ENCODE measurements at regions not wholly inside any gene's neighbourhood (a gene's known extent, or its start where the extent isn't known, plus 50 kb on each side); places are given as distances from the start of the nearest gene placed in this dataset.

DNA sequence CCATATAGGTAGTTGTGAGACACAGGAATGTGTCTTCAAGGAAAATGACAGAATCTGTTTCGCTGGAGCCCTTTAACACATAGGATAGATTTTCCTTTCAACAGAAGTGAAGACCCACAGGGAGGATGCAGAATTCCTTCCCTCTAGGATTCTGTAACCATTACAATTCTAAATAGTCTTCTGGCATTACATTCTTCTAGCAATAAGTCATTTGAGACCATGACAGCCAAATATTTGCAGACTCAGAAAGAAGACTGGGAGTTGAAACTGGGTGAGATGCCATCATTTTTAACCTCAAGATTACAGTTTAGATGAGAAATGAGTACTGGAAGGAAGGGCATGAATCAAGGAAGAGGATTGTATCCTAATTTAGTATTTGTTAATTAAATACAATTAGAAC, 61.6 kb downstream of the ZBTB18 start:
- no peak overlapping the region for H3K9ac ChIP-seq (ENCODE audit: low read length)
- H4K20me1 ChIP-seq (ENCODE audit: low read length), result no peaks in the 10 kb centered on the region
- CTCF ChIA-PET, result no interaction called here
- no peak for TF ChIP-seq EZH2 (IDR thresholded peaks at IDR 0.05; ENCODE audit: low read length, unreplicated experiment)
- TF ChIP-seq, protein P1, sequence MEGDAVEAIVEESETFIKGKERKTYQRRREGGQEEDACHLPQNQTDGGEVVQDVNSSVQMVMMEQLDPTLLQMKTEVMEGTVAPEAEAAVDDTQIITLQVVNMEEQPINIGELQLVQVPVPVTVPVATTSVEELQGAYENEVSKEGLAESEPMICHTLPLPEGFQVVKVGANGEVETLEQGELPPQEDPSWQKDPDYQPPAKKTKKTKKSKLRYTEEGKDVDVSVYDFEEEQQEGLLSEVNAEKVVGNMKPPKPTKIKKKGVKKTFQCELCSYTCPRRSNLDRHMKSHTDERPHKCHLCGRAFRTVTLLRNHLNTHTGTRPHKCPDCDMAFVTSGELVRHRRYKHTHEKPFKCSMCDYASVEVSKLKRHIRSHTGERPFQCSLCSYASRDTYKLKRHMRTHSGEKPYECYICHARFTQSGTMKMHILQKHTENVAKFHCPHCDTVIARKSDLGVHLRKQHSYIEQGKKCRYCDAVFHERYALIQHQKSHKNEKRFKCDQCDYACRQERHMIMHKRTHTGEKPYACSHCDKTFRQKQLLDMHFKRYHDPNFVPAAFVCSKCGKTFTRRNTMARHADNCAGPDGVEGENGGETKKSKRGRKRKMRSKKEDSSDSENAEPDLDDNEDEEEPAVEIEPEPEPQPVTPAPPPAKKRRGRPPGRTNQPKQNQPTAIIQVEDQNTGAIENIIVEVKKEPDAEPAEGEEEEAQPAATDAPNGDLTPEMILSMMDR (conservative IDR thresholded peaks at IDR 0.05; ENCODE audit: low read depth, low read length), result no peak
- no peak for TF ChIP-seq EZH2phosphoT487 (IDR thresholded peaks at IDR 0.05; ENCODE audit: borderline replicate concordance, low read length)
- peaks cover 11% of the 10 kb centered on the region for H3K4me1 ChIP-seq (ENCODE audit: insufficient read depth, low read length)
- intact Hi-C loops (cut with micrococcal nuclease), result no loop called here
- H3K27me3 ChIP-seq (ENCODE audit: low read length), result no peaks in the 10 kb centered on the region
- no peaks in the 10 kb centered on the region for H3K9me3 ChIP-seq (ENCODE audit: low read length)
- no peaks in the 10 kb centered on the region for H3K79me2 ChIP-seq (ENCODE audit: low read length)
- no peaks in the 10 kb centered on the region for H3K36me3 ChIP-seq (ENCODE audit: low read depth, low read length)
- no peak overlapping the region for H2AFZ ChIP-seq (ENCODE audit: low read length)
- DNase-seq, result peak; percentile 66
- no peak overlapping the region for H3K4me2 ChIP-seq (ENCODE audit: low read length)
- no peak overlapping the region for H3K27ac ChIP-seq (ENCODE audit: low read length)
- H3K9me2 ChIP-seq (replicated peaks; ENCODE audit: low read length), result no peaks in the 10 kb centered on the region
- no peaks in the 10 kb centered on the region for H3F3A ChIP-seq (ENCODE audit: low read length, unreplicated experiment)
- no TSS peak for BruUV-seq (replicated peaks)
- H3K4me3 ChIP-seq (ENCODE audit: low read length), result no peak overlapping the region
- peak; percentile 40 for ATAC-seq
- POLR2A ChIA-PET (ENCODE audit: unreplicated experiment), result no interaction called here

DNA sequence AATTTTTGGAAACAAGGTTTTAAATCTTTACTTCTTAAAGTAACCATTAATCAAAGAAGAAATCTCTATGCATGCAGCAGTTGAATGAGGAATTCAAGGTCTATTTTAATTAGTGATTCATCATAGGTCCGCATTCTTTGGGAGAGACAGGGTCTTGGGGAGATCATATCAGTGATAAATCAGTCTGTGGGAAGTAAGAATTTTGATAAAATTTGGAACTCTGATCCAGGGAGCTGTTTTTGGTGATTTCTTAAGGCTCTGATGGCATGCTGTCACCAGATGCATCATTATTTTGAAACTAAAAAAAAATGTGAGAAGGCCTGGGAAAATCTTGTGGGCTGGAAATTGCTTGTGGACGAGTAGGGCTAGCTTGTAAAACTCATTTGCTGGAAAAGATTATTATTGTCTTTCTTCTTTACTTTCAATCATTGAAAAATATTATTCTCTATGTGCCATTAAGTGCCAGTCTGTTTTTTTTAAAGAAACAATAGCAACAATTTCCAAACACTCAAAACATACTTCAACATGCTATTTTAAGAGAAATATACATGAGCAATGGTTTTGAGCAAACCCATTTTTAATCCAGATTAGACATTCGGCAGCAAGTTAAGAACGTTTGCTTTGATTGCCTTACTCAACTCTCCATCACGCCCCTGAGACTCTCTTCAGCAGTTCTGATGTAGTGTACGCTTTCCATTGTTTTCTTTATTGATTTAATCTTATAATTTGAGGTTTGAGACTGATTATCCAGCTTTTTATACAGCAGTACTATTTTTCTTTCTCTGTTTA, 62.6 kb downstream of the ZBTB18 start:
- Histone ChIP-seq H3K9ac (ENCODE audit: low read length) (no peak overlapping the region), H3K9me3 (ENCODE audit: low read length) (no peaks in the 10 kb centered on the region), H3K9me2 (replicated peaks; ENCODE audit: low read length) (no peaks in the 10 kb centered on the region), H3K27me3 (ENCODE audit: low read length) (no peaks in the 10 kb centered on the region), H4K20me1 (ENCODE audit: low read length) (no peaks in the 10 kb centered on the region), H3K27ac (ENCODE audit: low read length) (no peak overlapping the region), H3F3A (ENCODE audit: low read length, unreplicated experiment) (no peaks in the 10 kb centered on the region), H3K4me3 (ENCODE audit: low read length) (no peak overlapping the region), H2AFZ (ENCODE audit: low read length) (no peak overlapping the region; the same call in 1 of the 2 replicates), H3K4me1 (ENCODE audit: insufficient read depth, low read length) (peaks cover 11% of the 10 kb centered on the region), H3K36me3 (ENCODE audit: low read depth, low read length) (no peaks in the 10 kb centered on the region), H3K79me2 (ENCODE audit: low read length) (no peaks in the 10 kb centered on the region), H3K4me2 (ENCODE audit: low read length) (peak overlapping the region; percentile 13; the same call in 1 of the 2 replicates)
- peak; percentile 46 for DNase-seq
- TF ChIP-seq, protein P1 (conservative IDR thresholded peaks at IDR 0.05; ENCODE audit: low read depth, low read length), result no peak
- TF ChIP-seq EZH2 (IDR thresholded peaks at IDR 0.05; ENCODE audit: low read length, unreplicated experiment), result no peak
- TF ChIP-seq EZH2phosphoT487 (IDR thresholded peaks at IDR 0.05; ENCODE audit: borderline replicate concordance, low read length), result no peak
- CTCF ChIA-PET, result no interaction called here
- POLR2A ChIA-PET (ENCODE audit: unreplicated experiment), result no interaction called here
- intact Hi-C loops (cut with micrococcal nuclease), result no loop called here
- ATAC-seq, result no peak
- no TSS peak for BruUV-seq (replicated peaks)

DNA sequence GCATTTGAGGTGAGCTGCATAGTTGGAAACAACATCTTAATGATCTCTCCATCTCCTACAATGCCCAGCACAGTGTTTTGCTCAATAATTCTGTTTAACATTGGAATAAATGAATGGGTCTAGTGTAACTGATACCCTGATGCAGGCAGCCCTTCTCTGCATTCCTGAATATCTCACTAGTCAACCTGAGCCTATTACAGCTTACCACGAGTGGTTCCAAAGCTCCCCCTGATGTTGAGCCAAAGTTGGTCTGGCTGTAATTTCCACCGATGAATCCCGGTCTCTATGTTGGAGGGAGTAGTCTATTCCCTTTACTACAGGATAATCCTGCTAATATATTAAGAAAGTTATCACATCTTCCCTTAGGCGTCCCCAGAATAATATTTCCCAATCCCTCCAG, 63.8 kb downstream of the ZBTB18 start:
- POLR2A ChIA-PET (ENCODE audit: unreplicated experiment), result no interaction called here

More for the DNA sequence above, 63.8 kb downstream of the ZBTB18 start:
- H3K4me1 ChIP-seq (ENCODE audit: insufficient read depth, low read length), result peaks cover 11% of the 10 kb centered on the region
- CTCF ChIA-PET, result no interaction called here
- no peak overlapping the region for H3K9ac ChIP-seq (ENCODE audit: low read length)
- intact Hi-C loops (cut with micrococcal nuclease), result no loop called here
- H4K20me1 ChIP-seq (ENCODE audit: low read length), result no peaks in the 10 kb centered on the region
- TF ChIP-seq EZH2 (IDR thresholded peaks at IDR 0.05; ENCODE audit: low read length, unreplicated experiment), result no peak
- TF ChIP-seq, protein P1 (conservative IDR thresholded peaks at IDR 0.05; ENCODE audit: low read depth, low read length), result no peak
- no peak for TF ChIP-seq EZH2phosphoT487 (IDR thresholded peaks at IDR 0.05; ENCODE audit: borderline replicate concordance, low read length)
- BruUV-seq (replicated peaks), result no TSS peak
- H3K79me2 ChIP-seq (ENCODE audit: low read length), result no peaks in the 10 kb centered on the region
- no peaks in the 10 kb centered on the region for H3K9me3 ChIP-seq (ENCODE audit: low read length)
- H3K27me3 ChIP-seq (ENCODE audit: low read length), result peaks cover 3% of the 10 kb centered on the region; the same call in 1 of the 2 replicates
- H3K27ac ChIP-seq (ENCODE audit: low read length), result no peak overlapping the region
- no peak overlapping the region for H3K4me3 ChIP-seq (ENCODE audit: low read length)
- peak; percentile 7 for DNase-seq
- no peaks in the 10 kb centered on the region for H3F3A ChIP-seq (ENCODE audit: low read length, unreplicated experiment)
- H3K9me2 ChIP-seq (replicated peaks; ENCODE audit: low read length), result no peaks in the 10 kb centered on the region
- H2AFZ ChIP-seq (ENCODE audit: low read length), result no peak overlapping the region
- no peaks in the 10 kb centered on the region for H3K36me3 ChIP-seq (ENCODE audit: low read depth, low read length)
- H3K4me2 ChIP-seq (ENCODE audit: low read length), result no peak overlapping the region
- no peak for ATAC-seq

Data from PC-3 (cell line).